CD14-positive monocyte (primary cell): ENCODE measurements at regions not wholly inside any gene's neighbourhood (a gene's known extent, or its start where the extent isn't known, plus 50 kb on each side); places are given as distances from the start of the nearest gene placed in this dataset.

ENCODE experiments used
- DNase-seq, 3 donors: peaks; one replicate each; pipeline ENCODE4 v3.0.0-alpha.2; 2011 to 2022
- H2AFZ ChIP-seq: 2 replicates; pipeline ENCODE4 v1.6.0; 2012; ENCODE audit warnings: mild to moderate bottlenecking, low read depth, low read length, inconsistent platforms; ENCODE audit not compliant: insufficient read depth, poor library complexity, severe bottlenecking
- H3K27ac ChIP-seq, 2 donors: 1 replicate in 1 of 2; 2 replicates in 1 of 2; pipeline ENCODE4 v1.5.1; 2012 to 2013; ENCODE audit warnings: low read length in 2 of 2, control low read depth in 1 of 2, inconsistent platforms in 1 of 2, low read depth in 1 of 2, mild to moderate bottlenecking in 1 of 2
- H3K27me3 ChIP-seq, 2 donors: one replicate each; pipeline versions ENCODE4 v1.6.0 to v1.6.1; 2011 to 2013; ENCODE audit warnings: low read length in 2 of 2; ENCODE audit not compliant: control insufficient read depth in 2 of 2, insufficient read depth in 2 of 2
- H3K36me3 ChIP-seq, 2 donors: replicated peaks in 1 of 2; 1 replicate in 1 of 2; 2 replicates in 1 of 2; pipeline versions ENCODE4 v1.5.1 to v1.6.1; 2012 to 2013; ENCODE audit warnings: low read length in 2 of 2, control low read depth in 1 of 2, inconsistent platforms in 1 of 2, mild to moderate bottlenecking in 1 of 2; ENCODE audit not compliant: insufficient read depth in 2 of 2, control insufficient read depth in 1 of 2
- H3K4me1 ChIP-seq, 2 donors: 1 replicate in 1 of 2; 2 replicates in 1 of 2; pipeline versions ENCODE4 v1.5.1 to v1.6.1; 2012 to 2013; ENCODE audit warnings: low read length in 2 of 2, control low read depth in 1 of 2, inconsistent platforms in 1 of 2, mild to moderate bottlenecking in 1 of 2, moderate library complexity in 1 of 2; ENCODE audit not compliant: insufficient read depth in 2 of 2, control insufficient read depth in 1 of 2
- H3K4me2 ChIP-seq: replicated peaks from 2 replicates; pipeline ENCODE3; 2012; ENCODE audit warnings: low read length, moderate library complexity, mild to moderate bottlenecking; ENCODE audit not compliant: poor library complexity, severe bottlenecking; ENCODE audit errors: extremely low read depth
- H3K4me3 ChIP-seq, 3 experiments: fragments of 200-600 bp in 1 of 3; sonication (generic) in 1 of 3; replicated peaks in 1 of 3; 1 replicate in 2 of 3; 2 replicates in 1 of 3; pipeline ENCODE4 v1.5.1; 2011 to 2013; ENCODE audit warnings: low read length in 3 of 3, mild to moderate bottlenecking in 3 of 3, control low read depth in 2 of 3, low read depth in 2 of 3, inconsistent platforms in 1 of 3, moderate library complexity in 1 of 3
- H3K79me2 ChIP-seq: 2 replicates; pipeline ENCODE4 v1.6.0; 2012; ENCODE audit warnings: mild to moderate bottlenecking, control low read depth, inconsistent platforms, low read length, moderate library complexity; ENCODE audit not compliant: insufficient read depth
- H3K9ac ChIP-seq: 2 replicates; pipeline ENCODE4 v1.6.0; 2017; ENCODE audit warnings: low read length, mild to moderate bottlenecking; ENCODE audit not compliant: insufficient read depth, poor library complexity, severe bottlenecking
- H3K9me3 ChIP-seq, 2 donors: replicated peaks in 1 of 2; 1 replicate in 1 of 2; 2 replicates in 1 of 2; pipeline versions ENCODE4 v1.5.1 to v1.6.1; 2012 to 2013; ENCODE audit warnings: low read length in 2 of 2, control low read depth in 1 of 2; ENCODE audit not compliant: control insufficient read depth in 1 of 2, insufficient read depth in 1 of 2
- H4K20me1 ChIP-seq: 2 replicates; pipeline ENCODE4 v1.6.0; 2012; ENCODE audit warnings: mild to moderate bottlenecking, low read length, control low read depth, moderate library complexity; ENCODE audit not compliant: insufficient read depth
- H3K27ac Mint-ChIP-seq, 7 donors: one replicate each; pipeline ENCODE4 v1.8.0; 2020; ENCODE audit warnings: mild to moderate bottlenecking in 7 of 7, mixed read lengths in 7 of 7, moderate library complexity in 6 of 7, inconsistent platforms in 2 of 7
- H3K27me3 Mint-ChIP-seq, 3 donors: one replicate each; pipeline ENCODE4 v1.8.0; 2021 to 2022; ENCODE audit warnings: low read depth in 3 of 3, mild to moderate bottlenecking in 3 of 3, mixed read lengths in 3 of 3, moderate library complexity in 3 of 3, inconsistent platforms in 1 of 3
- H3K36me3 Mint-ChIP-seq, 2 donors: one replicate each; pipeline ENCODE4 v1.8.0; 2020; ENCODE audit warnings: mixed read lengths in 2 of 2, inconsistent platforms in 1 of 2, mild to moderate bottlenecking in 1 of 2
- H3K4me1 Mint-ChIP-seq: one replicate; pipeline ENCODE4 v1.8.0; 2020; ENCODE audit warnings: mild to moderate bottlenecking, mixed read lengths
- H3K4me3 Mint-ChIP-seq, 2 donors: one replicate each; pipeline ENCODE4 v1.8.0; 2020; ENCODE audit warnings: mild to moderate bottlenecking in 2 of 2, mixed read lengths in 2 of 2, moderate library complexity in 1 of 2
- H3K9me3 Mint-ChIP-seq, 7 donors: one replicate each; pipeline ENCODE4 v1.8.0; 2020 to 2022; ENCODE audit warnings: mixed read lengths in 7 of 7, mild to moderate bottlenecking in 6 of 7, moderate library complexity in 6 of 7, inconsistent platforms in 2 of 7
- WGBS: methylation state at CpG from one replicate; pipeline ENCODE4 v1.1.5; 2013; ENCODE audit warnings: missing lambda C conversion rate; ENCODE audit not compliant: insufficient coverage; 5-methylcytosine and 5-hydroxymethylcytosine counted together
- intact Hi-C, 2 donors: fragments of 100-400 bp; cut with micrococcal nuclease; formaldehyde crosslinking; loops; one replicate each; pipeline versions ENCODE4 v1.15.0 to v1.15.1; 2023
- TF ChIP-seq, protein P1 (sequence below): fragments of 200-600 bp; IDR thresholded peaks from one replicate; pipeline ENCODE4 v1.8.0; 2022; ENCODE audit warnings: antibody characterized with exemption, mild to moderate bottlenecking

DNA sequence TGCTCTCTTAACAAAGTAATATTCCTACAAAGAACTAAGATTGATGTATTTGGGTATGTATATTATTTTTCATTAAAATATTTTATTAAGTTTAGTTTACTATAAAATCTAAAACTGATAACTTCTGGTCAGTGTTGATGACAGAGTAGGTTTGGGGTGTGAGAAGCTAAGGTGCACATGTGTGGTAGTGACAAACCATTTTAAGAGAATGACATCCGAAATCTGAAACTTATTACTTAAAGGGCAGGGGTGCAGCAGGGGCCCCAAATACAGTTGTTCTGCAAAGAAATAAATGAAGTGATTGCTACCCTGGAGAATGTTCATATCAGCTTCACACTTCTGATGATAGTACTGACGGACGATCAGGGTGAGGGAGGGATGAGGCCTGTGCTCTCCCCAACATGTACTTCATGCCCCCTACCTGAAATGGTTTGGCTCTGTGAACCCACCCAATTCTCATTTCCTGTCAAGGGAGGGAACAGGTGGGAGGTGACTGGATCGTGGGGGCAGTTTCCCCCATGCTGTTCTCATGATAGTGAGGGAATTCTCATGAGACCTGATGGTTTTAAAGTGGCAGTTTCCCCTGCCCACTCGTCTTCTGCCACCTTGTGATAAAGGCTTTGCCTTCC lies 125.3 kb upstream of the RFX3 start:
- H3K27ac Mint-ChIP-seq, result no peak overlapping the region
- no peak overlapping the region for H3K4me2 ChIP-seq
- 94% methylated on average over 2 of the region's 5 CpGs for WGBS
- intact Hi-C loops, result no loop called here
- no peaks in the 10 kb centered on the region for H3K4me1 ChIP-seq
- no peaks in the 10 kb centered on the region for H4K20me1 ChIP-seq
- H2AFZ ChIP-seq, result no peak overlapping the region
- no peaks in the 10 kb centered on the region for H3K9me3 ChIP-seq
- no peak overlapping the region for H3K9ac ChIP-seq
- peaks cover 0 to 2% (median 0%) of the 10 kb centered on the region in 7 donors for H3K9me3 Mint-ChIP-seq
- no peaks in the 10 kb centered on the region for H3K79me2 ChIP-seq
- H3K4me1 Mint-ChIP-seq, result no peaks in the 10 kb centered on the region
- H3K36me3 Mint-ChIP-seq, result no peaks in the 10 kb centered on the region
- no peak overlapping the region for H3K4me3 ChIP-seq
- no peak overlapping the region for H3K27ac ChIP-seq
- DNase-seq, result no peak
- peaks cover 1 to 4% (median 2%) of the 10 kb centered on the region in 3 donors for H3K27me3 Mint-ChIP-seq
- no peaks in the 10 kb centered on the region for H3K36me3 ChIP-seq
- TF ChIP-seq, protein P1, sequence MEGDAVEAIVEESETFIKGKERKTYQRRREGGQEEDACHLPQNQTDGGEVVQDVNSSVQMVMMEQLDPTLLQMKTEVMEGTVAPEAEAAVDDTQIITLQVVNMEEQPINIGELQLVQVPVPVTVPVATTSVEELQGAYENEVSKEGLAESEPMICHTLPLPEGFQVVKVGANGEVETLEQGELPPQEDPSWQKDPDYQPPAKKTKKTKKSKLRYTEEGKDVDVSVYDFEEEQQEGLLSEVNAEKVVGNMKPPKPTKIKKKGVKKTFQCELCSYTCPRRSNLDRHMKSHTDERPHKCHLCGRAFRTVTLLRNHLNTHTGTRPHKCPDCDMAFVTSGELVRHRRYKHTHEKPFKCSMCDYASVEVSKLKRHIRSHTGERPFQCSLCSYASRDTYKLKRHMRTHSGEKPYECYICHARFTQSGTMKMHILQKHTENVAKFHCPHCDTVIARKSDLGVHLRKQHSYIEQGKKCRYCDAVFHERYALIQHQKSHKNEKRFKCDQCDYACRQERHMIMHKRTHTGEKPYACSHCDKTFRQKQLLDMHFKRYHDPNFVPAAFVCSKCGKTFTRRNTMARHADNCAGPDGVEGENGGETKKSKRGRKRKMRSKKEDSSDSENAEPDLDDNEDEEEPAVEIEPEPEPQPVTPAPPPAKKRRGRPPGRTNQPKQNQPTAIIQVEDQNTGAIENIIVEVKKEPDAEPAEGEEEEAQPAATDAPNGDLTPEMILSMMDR, result no peak
- no peak overlapping the region for H3K4me3 Mint-ChIP-seq
- H3K27me3 ChIP-seq, result no peaks in the 10 kb centered on the region

DNA sequence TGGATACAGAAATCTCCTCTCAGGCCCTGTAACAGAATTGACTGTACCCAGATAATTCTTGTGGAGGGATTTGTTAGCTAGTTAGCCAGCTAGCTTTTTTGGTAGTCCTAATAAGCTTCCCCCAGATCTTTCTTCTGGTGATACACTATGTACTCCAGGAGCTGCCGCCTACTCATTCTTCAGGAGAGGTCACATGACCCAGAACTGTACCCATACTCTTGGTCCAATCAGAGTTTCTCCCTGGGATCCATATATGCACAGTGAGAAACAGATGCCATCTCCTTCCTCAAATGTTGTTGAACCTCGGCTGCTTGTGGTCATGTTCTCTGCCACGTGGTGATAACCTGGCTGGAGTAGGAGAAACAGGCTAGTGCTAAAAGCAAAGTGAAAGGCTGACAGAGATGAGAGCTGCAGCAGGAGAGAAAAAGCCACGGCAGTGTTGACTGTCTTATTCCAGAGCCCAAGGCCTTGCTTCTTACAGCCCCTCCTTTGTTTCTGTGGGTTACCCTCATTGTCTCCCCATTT lies 123.0 kb upstream of the RFX3 start:
- no peak for DNase-seq
- no peaks in the 10 kb centered on the region for H3K4me1 Mint-ChIP-seq
- no peaks in the 10 kb centered on the region for H3K9me3 Mint-ChIP-seq
- Histone ChIP-seq H3K27me3 (no peaks in the 10 kb centered on the region), H3K9ac (no peak overlapping the region), H3K79me2 (no peaks in the 10 kb centered on the region), H3K27ac (no peak overlapping the region), H3K36me3 (no peaks in the 10 kb centered on the region), H3K4me1 (no peaks in the 10 kb centered on the region), H3K4me2 (no peak overlapping the region), H2AFZ (no peak overlapping the region), H3K9me3 (no peaks in the 10 kb centered on the region), H3K4me3 (no peak overlapping the region), H4K20me1 (no peaks in the 10 kb centered on the region)
- intact Hi-C loops, result no loop called here
- no peak overlapping the region for H3K27ac Mint-ChIP-seq
- TF ChIP-seq, protein P1, result no peak
- H3K36me3 Mint-ChIP-seq, result no peaks in the 10 kb centered on the region
- no peak overlapping the region for H3K4me3 Mint-ChIP-seq
- WGBS, result 46% methylated on average over 4 of the region's 4 CpGs
- peaks cover 0 to 2% (median 0%) of the 10 kb centered on the region in 3 donors for H3K27me3 Mint-ChIP-seq
